ENCODE measurements at regions not wholly inside any gene's neighbourhood (a gene's known extent, or its start where the extent isn't known, plus 50 kb on each side); places are given as distances from the start of the nearest gene placed in this dataset.

GRCh38 chr20:52895235-52895634 lies 76.9 kb upstream of the TSHZ2 start:
- H2AFZ ChIP-seq (ENCODE audit: low read length) = no peak overlapping the region
- 0 out of 2 replicates have a peak, but pooled peaks cover 4% of the 10 kb centered on the region for H3K9me3 ChIP-seq (ENCODE audit: insufficient read depth, low read depth, low read length)
- H3K4me3 ChIP-seq (ENCODE audit: low read length, poor library complexity, severe bottlenecking) = no peak overlapping the region
- H3K9me2 ChIP-seq (replicated peaks; ENCODE audit: low read depth, low read length) = no peaks in the 10 kb centered on the region
- H3K79me2 ChIP-seq (ENCODE audit: insufficient read depth, low read length) = no peaks in the 10 kb centered on the region
- H4K20me1 ChIP-seq (ENCODE audit: insufficient read depth, low read length, poor library complexity, severe bottlenecking) = no peaks in the 10 kb centered on the region
- no peak overlapping the region for H3K4me2 ChIP-seq (ENCODE audit: low read depth, low read length, poor library complexity, severe bottlenecking)
- H3K27me3 ChIP-seq (ENCODE audit: insufficient read depth, low read length, poor library complexity, severe bottlenecking) = no peaks in the 10 kb centered on the region
- H3F3A ChIP-seq (ENCODE audit: low read depth) = no peaks in the 10 kb centered on the region
- no peak for TF ChIP-seq EZH2phosphoT487 (IDR thresholded peaks at IDR 0.05; ENCODE audit: borderline replicate concordance)
- TF ChIP-seq, protein P1, sequence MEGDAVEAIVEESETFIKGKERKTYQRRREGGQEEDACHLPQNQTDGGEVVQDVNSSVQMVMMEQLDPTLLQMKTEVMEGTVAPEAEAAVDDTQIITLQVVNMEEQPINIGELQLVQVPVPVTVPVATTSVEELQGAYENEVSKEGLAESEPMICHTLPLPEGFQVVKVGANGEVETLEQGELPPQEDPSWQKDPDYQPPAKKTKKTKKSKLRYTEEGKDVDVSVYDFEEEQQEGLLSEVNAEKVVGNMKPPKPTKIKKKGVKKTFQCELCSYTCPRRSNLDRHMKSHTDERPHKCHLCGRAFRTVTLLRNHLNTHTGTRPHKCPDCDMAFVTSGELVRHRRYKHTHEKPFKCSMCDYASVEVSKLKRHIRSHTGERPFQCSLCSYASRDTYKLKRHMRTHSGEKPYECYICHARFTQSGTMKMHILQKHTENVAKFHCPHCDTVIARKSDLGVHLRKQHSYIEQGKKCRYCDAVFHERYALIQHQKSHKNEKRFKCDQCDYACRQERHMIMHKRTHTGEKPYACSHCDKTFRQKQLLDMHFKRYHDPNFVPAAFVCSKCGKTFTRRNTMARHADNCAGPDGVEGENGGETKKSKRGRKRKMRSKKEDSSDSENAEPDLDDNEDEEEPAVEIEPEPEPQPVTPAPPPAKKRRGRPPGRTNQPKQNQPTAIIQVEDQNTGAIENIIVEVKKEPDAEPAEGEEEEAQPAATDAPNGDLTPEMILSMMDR (conservative IDR thresholded peaks at IDR 0.05; ENCODE audit: low read length) = no peak
- no peaks in the 10 kb centered on the region for H3K4me1 ChIP-seq (ENCODE audit: insufficient read depth, low read length, poor library complexity, severe bottlenecking)
- H3K9ac ChIP-seq (ENCODE audit: low read depth, low read length, poor library complexity, severe bottlenecking) = no peak overlapping the region
- no peaks in the 10 kb centered on the region for H3K36me3 ChIP-seq (ENCODE audit: insufficient read depth, low read length)

DNA sequence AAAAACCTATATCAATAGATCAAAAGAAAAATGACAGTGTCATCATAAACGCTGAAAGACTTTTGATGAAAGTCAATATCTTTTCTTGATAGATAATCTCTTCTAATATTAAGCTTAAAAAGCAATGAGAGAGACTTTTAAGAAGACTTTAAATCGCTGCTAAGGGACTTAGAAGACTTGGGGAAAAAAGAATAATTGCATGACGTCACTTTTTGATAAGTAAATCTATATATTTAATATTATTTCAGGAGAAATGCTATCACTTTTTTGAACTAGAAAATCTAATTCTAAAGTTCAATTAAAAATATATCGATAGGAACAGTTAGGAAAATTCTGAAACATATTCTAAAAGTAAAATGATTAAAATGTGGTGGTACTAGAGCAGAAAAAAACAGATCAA lies 78.7 kb upstream of the TSHZ2 start:
- no peaks in the 10 kb centered on the region for H3K27me3 ChIP-seq (ENCODE audit: insufficient read depth, low read length, poor library complexity, severe bottlenecking)
- H3K9me3 ChIP-seq (ENCODE audit: insufficient read depth, low read depth, low read length) = 0 out of 2 replicates have a peak, but pooled peaks cover 4% of the 10 kb centered on the region
- no peak overlapping the region for H3K4me2 ChIP-seq (ENCODE audit: low read depth, low read length, poor library complexity, severe bottlenecking)
- H3K79me2 ChIP-seq (ENCODE audit: insufficient read depth, low read length) = no peaks in the 10 kb centered on the region
- no peak overlapping the region for H2AFZ ChIP-seq (ENCODE audit: low read length)
- H3K4me3 ChIP-seq (ENCODE audit: low read length, poor library complexity, severe bottlenecking) = no peak overlapping the region
- no peaks in the 10 kb centered on the region for H3K4me1 ChIP-seq (ENCODE audit: insufficient read depth, low read length, poor library complexity, severe bottlenecking)
- TF ChIP-seq, protein P1 (conservative IDR thresholded peaks at IDR 0.05; ENCODE audit: low read length) = no peak
- TF ChIP-seq EZH2phosphoT487 (IDR thresholded peaks at IDR 0.05; ENCODE audit: borderline replicate concordance) = no peak
- H4K20me1 ChIP-seq (ENCODE audit: insufficient read depth, low read length, poor library complexity, severe bottlenecking) = no peaks in the 10 kb centered on the region
- no peaks in the 10 kb centered on the region for H3K9me2 ChIP-seq (replicated peaks; ENCODE audit: low read depth, low read length)
- H3K36me3 ChIP-seq (ENCODE audit: insufficient read depth, low read length) = no peaks in the 10 kb centered on the region
- H3K9ac ChIP-seq (ENCODE audit: low read depth, low read length, poor library complexity, severe bottlenecking) = no peak overlapping the region
- H3F3A ChIP-seq (ENCODE audit: low read depth) = no peaks in the 10 kb centered on the region

DNA sequence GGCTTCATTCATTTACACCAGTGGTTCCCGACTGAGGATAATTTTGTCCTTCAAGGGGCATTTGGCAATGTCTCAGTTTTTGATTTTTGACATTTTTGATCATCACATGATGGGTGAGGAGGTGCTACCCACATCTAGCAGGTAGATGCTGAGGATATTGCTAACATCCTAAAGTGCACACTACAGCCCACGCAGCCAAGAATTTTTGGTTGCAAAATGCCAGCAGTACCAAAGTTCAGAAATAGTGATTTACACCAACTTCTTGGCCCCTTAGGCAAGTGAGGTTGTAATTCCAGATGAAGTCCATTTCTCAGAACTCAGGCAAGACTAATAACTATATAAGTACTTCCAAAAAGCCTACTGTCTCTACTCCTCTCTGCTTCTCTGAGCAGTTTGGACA lies 80.1 kb upstream of the TSHZ2 start:
- H3K4me2 ChIP-seq (ENCODE audit: low read depth, low read length, poor library complexity, severe bottlenecking) = no peak overlapping the region
- H3K9me2 ChIP-seq (replicated peaks; ENCODE audit: low read depth, low read length) = no peaks in the 10 kb centered on the region
- H3K27me3 ChIP-seq (ENCODE audit: insufficient read depth, low read length, poor library complexity, severe bottlenecking) = no peaks in the 10 kb centered on the region
- H3K79me2 ChIP-seq (ENCODE audit: insufficient read depth, low read length) = no peaks in the 10 kb centered on the region
- H3K9ac ChIP-seq (ENCODE audit: low read depth, low read length, poor library complexity, severe bottlenecking) = no peak overlapping the region
- H3K4me3 ChIP-seq (ENCODE audit: low read length, poor library complexity, severe bottlenecking) = no peak overlapping the region
- 0 out of 2 replicates have a peak, but pooled peaks cover 4% of the 10 kb centered on the region for H3K9me3 ChIP-seq (ENCODE audit: insufficient read depth, low read depth, low read length)
- no peaks in the 10 kb centered on the region for H4K20me1 ChIP-seq (ENCODE audit: insufficient read depth, low read length, poor library complexity, severe bottlenecking)
- H3K4me1 ChIP-seq (ENCODE audit: insufficient read depth, low read length, poor library complexity, severe bottlenecking) = no peaks in the 10 kb centered on the region
- no peak overlapping the region for H2AFZ ChIP-seq (ENCODE audit: low read length)
- no peaks in the 10 kb centered on the region for H3F3A ChIP-seq (ENCODE audit: low read depth)
- TF ChIP-seq, protein P1 (conservative IDR thresholded peaks at IDR 0.05; ENCODE audit: low read length) = no peak
- TF ChIP-seq EZH2phosphoT487 (IDR thresholded peaks at IDR 0.05; ENCODE audit: borderline replicate concordance) = no peak
- H3K36me3 ChIP-seq (ENCODE audit: insufficient read depth, low read length) = no peaks in the 10 kb centered on the region
